ENCODE measurements at regions not wholly inside any gene's neighbourhood (a gene's known extent, or its start where the extent isn't known, plus 50 kb on each side); places are given as distances from the start of the nearest gene placed in this dataset.
"Not testable (repeated sequence)": the region's sequence is repeated elsewhere in the genome, so short reads cannot be mapped to it uniquely, and the experiment has no call there.

- no peak overlapping the region for H3K9ac ChIP-seq
- peaks cover 53% of the 10 kb centered on the region for H3K9me3 ChIP-seq
- no peaks in the 10 kb centered on the region for H3K27me3 ChIP-seq
- no peaks in the 10 kb centered on the region for H3K36me3 ChIP-seq
- TF ChIP-seq Cebpa-rat (IDR thresholded peaks at IDR 0.05): no peak
- no peaks in the 10 kb centered on the region for H4K20me1 ChIP-seq
- H3K4me3 ChIP-seq: no peak overlapping the region
- H3K4me1 ChIP-seq: peaks cover 7% of the 10 kb centered on the region
- no peak overlapping the region for H3K4me2 ChIP-seq
- H3K27ac ChIP-seq: no peak overlapping the region; the same call in 1 of the 2 replicates
These were observed 127.7 kb downstream of the S1PR1 start for GRCh38 chr1:101364370-101365120.

DNA sequence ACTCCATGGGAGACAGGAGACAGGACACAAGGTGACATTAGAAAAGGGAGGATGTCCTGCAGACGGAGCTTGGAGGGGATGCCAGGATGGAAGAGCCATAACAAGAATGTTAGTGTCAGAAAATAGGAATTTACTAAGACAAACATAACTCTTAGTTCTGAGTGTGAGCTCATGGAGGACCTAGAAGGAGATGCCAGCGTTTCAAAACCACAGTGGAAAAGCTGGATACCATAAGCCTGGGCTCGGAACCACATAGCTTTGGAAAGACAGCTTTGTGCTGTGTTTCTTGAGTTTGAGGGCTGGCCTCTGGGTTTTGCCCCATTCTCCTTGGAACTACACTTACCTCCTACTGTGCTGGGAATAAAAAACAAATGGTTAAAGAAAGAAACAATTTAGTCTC is 128.4 kb downstream of the S1PR1 start:
- H3K4me3 ChIP-seq: no peak overlapping the region
- H3K9ac ChIP-seq: no peak overlapping the region
- H3K9me3 ChIP-seq: peaks cover 47% of the 10 kb centered on the region
- no peaks in the 10 kb centered on the region for H4K20me1 ChIP-seq
- TF ChIP-seq Cebpa-rat (IDR thresholded peaks at IDR 0.05): no peak
- H3K27ac ChIP-seq: no peak overlapping the region
- H3K27me3 ChIP-seq: no peaks in the 10 kb centered on the region
- peaks cover 7% of the 10 kb centered on the region for H3K4me1 ChIP-seq
- no peaks in the 10 kb centered on the region for H3K36me3 ChIP-seq
- no peak overlapping the region for H3K4me2 ChIP-seq

DNA sequence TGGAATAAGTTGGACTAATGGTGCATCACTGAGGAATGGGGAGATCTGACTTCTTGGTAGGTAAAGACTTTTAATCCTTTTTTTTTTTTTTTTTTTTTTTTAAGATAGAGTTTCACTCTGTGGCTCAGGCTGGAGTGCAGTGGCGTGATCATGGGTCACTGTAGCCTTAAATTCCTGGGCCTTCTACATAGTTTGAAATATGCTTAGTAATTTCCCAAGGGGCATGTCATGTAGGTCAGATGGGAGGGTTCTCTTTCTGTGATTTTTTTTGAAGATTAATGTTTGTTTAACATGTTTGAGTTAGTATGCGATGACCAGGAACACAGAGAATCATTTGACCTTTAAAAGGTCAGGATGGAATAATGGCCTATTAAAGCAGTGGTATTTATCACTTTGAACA is 129.1 kb downstream of the S1PR1 start:
- Histone ChIP-seq H3K9ac (no peak overlapping the region), H3K4me3 (no peak overlapping the region), H3K27ac (no peak overlapping the region), H3K36me3 (no peaks in the 10 kb centered on the region), H3K9me3 (peaks cover 40% of the 10 kb centered on the region), H3K4me1 (peaks cover 7% of the 10 kb centered on the region), H4K20me1 (no peaks in the 10 kb centered on the region), H3K27me3 (no peaks in the 10 kb centered on the region), H3K4me2 (peak overlapping the region; percentile 3; the same call in 1 of the 2 replicates)
- no peak for TF ChIP-seq Cebpa-rat (IDR thresholded peaks at IDR 0.05)

- H3K4me2 ChIP-seq: no peak overlapping the region
- no peak overlapping the region; the same call in 1 of the 2 replicates for H3K27ac ChIP-seq
- H3K4me3 ChIP-seq: no peak overlapping the region
- TF ChIP-seq Cebpa-rat (IDR thresholded peaks at IDR 0.05): no peak
- no peaks in the 10 kb centered on the region for H3K27me3 ChIP-seq
- H3K4me1 ChIP-seq: peaks cover 7% of the 10 kb centered on the region
- H3K9ac ChIP-seq: no peak overlapping the region
- H4K20me1 ChIP-seq: no peaks in the 10 kb centered on the region
- H3K9me3 ChIP-seq: peaks cover 32% of the 10 kb centered on the region
- H3K36me3 ChIP-seq: no peaks in the 10 kb centered on the region
These were observed 129.8 kb downstream of the S1PR1 start for GRCh38 chr1:101366513-101367215.

DNA sequence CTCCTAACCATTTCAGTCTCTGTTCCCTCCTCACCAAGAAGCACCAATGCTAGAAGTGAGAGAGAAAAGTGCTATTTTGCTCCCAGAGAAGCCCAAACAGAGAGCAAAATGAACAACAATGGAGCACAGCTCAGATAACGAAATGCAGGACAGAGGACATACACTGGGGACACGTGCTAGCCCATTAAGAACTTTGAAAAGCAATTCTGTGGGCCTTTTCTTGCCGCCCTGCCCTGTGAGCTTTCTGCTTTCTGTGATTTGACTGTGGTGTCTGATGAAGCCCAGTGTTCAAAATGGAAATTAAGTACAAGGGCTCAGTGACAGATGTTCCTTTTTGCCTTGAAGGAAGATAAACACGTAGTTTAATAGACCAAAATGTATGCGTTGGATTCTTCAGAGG is 130.8 kb downstream of the S1PR1 start:
- H3K27ac ChIP-seq: no peak overlapping the region
- no peaks in the 10 kb centered on the region for H4K20me1 ChIP-seq
- H3K27me3 ChIP-seq: no peaks in the 10 kb centered on the region
- H3K9ac ChIP-seq: no peak overlapping the region
- peaks cover 7% of the 10 kb centered on the region for H3K4me1 ChIP-seq
- TF ChIP-seq Cebpa-rat (IDR thresholded peaks at IDR 0.05): no peak
- H3K4me2 ChIP-seq: no peak overlapping the region
- H3K9me3 ChIP-seq: peaks cover 26% of the 10 kb centered on the region
- no peaks in the 10 kb centered on the region for H3K36me3 ChIP-seq
- H3K4me3 ChIP-seq: no peak overlapping the region

- Histone ChIP-seq H3K9me3 (peaks cover 18% of the 10 kb centered on the region), H3K36me3 (no peaks in the 10 kb centered on the region), H3K27me3 (no peaks in the 10 kb centered on the region), H3K4me1 (peaks cover 6% of the 10 kb centered on the region), H3K27ac (0 out of 2 replicates have a peak overlapping the region, but pooled peaks have one; percentile 7), H3K4me2 (no peak overlapping the region), H3K9ac (no peak overlapping the region), H3K4me3 (no peak overlapping the region), H4K20me1 (no peaks in the 10 kb centered on the region)
- TF ChIP-seq Cebpa-rat (IDR thresholded peaks at IDR 0.05): no peak
These were observed 133.7 kb downstream of the S1PR1 start for GRCh38 chr1:101370488-101370887.

GRCh38 chr1:101371259-101371658 is 134.4 kb downstream of the S1PR1 start:
- TF ChIP-seq Cebpa-rat (IDR thresholded peaks at IDR 0.05): no peak
- no peaks in the 10 kb centered on the region for H3K27me3 ChIP-seq
- no peaks in the 10 kb centered on the region for H4K20me1 ChIP-seq
- H3K9ac ChIP-seq: no peak overlapping the region
- no peak overlapping the region for H3K27ac ChIP-seq
- H3K4me2 ChIP-seq: no peak overlapping the region
- peaks cover 18% of the 10 kb centered on the region for H3K9me3 ChIP-seq
- H3K4me1 ChIP-seq: no peaks in the 10 kb centered on the region
- H3K36me3 ChIP-seq: no peaks in the 10 kb centered on the region
- no peak overlapping the region for H3K4me3 ChIP-seq

GRCh38 chr1:101373570-101373969 is 136.8 kb downstream of the S1PR1 start:
- Histone ChIP-seq H3K4me1 (no peaks in the 10 kb centered on the region), H3K27me3 (no peaks in the 10 kb centered on the region), H4K20me1 (no peaks in the 10 kb centered on the region), H3K4me3 (no peak overlapping the region), H3K36me3 (no peaks in the 10 kb centered on the region), H3K27ac (no peak overlapping the region), H3K9me3 (peaks cover 30% of the 10 kb centered on the region), H3K4me2 (no peak overlapping the region), H3K9ac (no peak overlapping the region)
- no peak for TF ChIP-seq Cebpa-rat (IDR thresholded peaks at IDR 0.05)

GRCh38 chr1:101375448-101375847 is 138.6 kb downstream of the S1PR1 start:
- not testable (repeated sequence) for H4K20me1 ChIP-seq, H3K27me3 ChIP-seq, H3K4me1 ChIP-seq, H3K27ac ChIP-seq, H3K4me2 ChIP-seq, H3K4me3 ChIP-seq, H3K9ac ChIP-seq, H3K36me3 ChIP-seq
- H3K9me3 ChIP-seq: peaks cover 36% of the 10 kb centered on the region
